KOPT-K1 (cell line): ENCODE measurements at regions not wholly inside any gene's neighbourhood (a gene's known extent, or its start where the extent isn't known, plus 50 kb on each side); places are given as distances from the start of the nearest gene placed in this dataset.

Experiments used
- H3K27ac ChIP-seq: fragments of 200-600 bp; sonication (generic); 2 replicates; pipeline ENCODE4 v1.5.1; 2016; ENCODE audit warnings: antibody characterized with exemption, mild to moderate bottlenecking, low read depth, low read length; ENCODE audit not compliant: poor library complexity, severe bottlenecking
- H3K36me3 ChIP-seq: fragments of 200-600 bp; sonication (generic); 2 replicates; pipeline ENCODE4 v1.5.1; 2017; ENCODE audit warnings: antibody characterized with exemption, mild to moderate bottlenecking, low read length, moderate library complexity; ENCODE audit not compliant: insufficient read depth
- H3K9me3 ChIP-seq: fragments of 200-600 bp; sonication (generic); 2 replicates; pipeline ENCODE4 v1.5.1; 2017; ENCODE audit warnings: antibody characterized with exemption, low read length, mild to moderate bottlenecking; ENCODE audit not compliant: insufficient read depth, poor library complexity, severe bottlenecking

GRCh38 chr10:29858702-29859267, 200.6 kb downstream of the JCAD start:
- H3K9me3 ChIP-seq = no peaks in the 10 kb centered on the region
- no peaks in the 10 kb centered on the region for H3K36me3 ChIP-seq
- H3K27ac ChIP-seq = no peak overlapping the region

DNA sequence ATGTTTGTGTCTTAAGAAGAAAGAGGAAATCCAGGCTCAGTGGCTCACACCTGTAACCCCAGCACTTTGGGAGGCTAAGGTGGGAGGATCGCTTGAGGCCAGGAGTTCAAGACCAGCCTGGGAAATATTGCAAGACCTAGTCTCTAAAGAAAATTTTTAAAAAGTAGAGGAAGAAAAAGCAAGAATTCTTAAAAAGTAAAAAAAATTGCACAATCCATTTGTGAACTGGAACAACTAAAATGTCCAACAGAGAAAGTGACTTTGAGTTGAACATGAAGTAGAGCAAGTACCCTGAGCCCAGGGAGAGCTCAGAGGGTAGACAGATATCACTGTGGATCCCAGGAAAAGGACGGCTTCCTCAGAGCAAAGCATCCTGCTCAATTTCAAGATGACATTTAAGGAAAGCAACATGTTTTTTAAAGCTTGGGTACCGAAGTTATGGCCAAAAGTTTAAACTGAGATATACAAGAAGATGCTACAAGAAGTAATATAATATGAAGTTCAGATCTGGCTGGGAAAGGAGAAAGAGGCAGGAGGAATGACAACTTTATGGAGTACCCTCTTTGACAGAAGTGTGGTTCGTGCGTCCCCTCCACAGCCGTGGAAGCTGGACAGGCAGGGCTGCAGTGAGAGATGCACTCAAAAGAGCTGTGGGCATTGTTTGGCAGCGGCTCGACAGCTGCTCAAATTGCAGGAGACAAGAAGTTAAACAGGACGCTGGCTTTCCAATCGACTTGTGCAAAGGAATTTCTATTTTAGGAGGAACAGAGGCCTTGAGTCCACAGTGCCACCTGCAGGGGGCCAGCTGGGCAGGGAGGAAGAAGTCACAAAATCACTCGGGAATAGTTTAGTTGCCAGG, 201.3 kb downstream of the JCAD start:
- Histone ChIP-seq H3K27ac (no peak overlapping the region), H3K9me3 (no peaks in the 10 kb centered on the region), H3K36me3 (no peaks in the 10 kb centered on the region)

DNA sequence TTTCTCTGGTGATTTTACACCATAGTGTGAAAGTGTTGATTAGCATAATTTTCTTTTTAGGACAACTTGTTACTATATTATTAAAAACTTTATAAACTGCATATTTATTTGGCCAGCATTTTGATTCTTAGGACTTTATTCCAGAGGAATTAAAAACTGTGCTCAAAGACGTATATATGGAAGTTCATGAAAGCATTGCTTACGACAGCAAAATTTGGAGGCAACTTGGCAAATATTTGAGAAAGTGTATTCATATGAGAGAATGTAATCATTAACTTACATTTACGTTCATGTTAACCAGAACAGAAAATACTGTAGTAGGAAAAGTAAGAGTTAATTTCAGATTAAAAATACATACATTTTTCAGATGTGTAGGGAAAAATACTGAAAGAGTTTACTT, 203.1 kb downstream of the JCAD start:
- no peaks in the 10 kb centered on the region for H3K36me3 ChIP-seq
- H3K27ac ChIP-seq = no peak overlapping the region
- H3K9me3 ChIP-seq = no peaks in the 10 kb centered on the region

- no peaks in the 10 kb centered on the region for H3K9me3 ChIP-seq
- no peaks in the 10 kb centered on the region for H3K36me3 ChIP-seq
- no peak overlapping the region for H3K27ac ChIP-seq
Measured at GRCh38 chr10:29853913-29854312, 205.5 kb downstream of the JCAD start.

GRCh38 chr10:29851241-29851640, 208.1 kb downstream of the JCAD start:
- Histone ChIP-seq H3K27ac (no peak overlapping the region), H3K36me3 (no peaks in the 10 kb centered on the region), H3K9me3 (no peaks in the 10 kb centered on the region)

DNA sequence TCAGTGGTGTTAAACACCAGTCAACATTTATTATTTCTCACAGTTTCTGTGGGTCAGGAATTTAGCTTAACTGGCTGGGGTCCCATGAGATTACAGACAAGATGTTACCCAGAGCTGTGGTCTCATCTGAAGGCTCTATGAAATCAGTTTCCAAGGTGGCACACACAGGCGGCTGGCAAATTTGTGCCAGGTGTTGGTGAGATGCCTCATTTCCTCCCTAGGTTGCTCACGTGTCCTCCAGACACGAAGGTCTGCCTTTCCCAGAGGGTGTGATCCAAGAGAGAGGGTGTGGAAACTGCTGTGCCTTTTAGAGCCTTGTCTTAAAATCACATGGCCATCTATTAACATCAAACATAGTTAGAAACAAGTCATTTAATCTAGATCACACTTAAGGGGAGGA, 209.0 kb downstream of the JCAD start:
- Histone ChIP-seq H3K27ac (no peak overlapping the region), H3K9me3 (no peaks in the 10 kb centered on the region), H3K36me3 (no peaks in the 10 kb centered on the region)

- Histone ChIP-seq H3K27ac (no peak overlapping the region), H3K9me3 (no peaks in the 10 kb centered on the region), H3K36me3 (no peaks in the 10 kb centered on the region)
Measured at GRCh38 chr10:29849886-29850285, 209.5 kb downstream of the JCAD start.

DNA sequence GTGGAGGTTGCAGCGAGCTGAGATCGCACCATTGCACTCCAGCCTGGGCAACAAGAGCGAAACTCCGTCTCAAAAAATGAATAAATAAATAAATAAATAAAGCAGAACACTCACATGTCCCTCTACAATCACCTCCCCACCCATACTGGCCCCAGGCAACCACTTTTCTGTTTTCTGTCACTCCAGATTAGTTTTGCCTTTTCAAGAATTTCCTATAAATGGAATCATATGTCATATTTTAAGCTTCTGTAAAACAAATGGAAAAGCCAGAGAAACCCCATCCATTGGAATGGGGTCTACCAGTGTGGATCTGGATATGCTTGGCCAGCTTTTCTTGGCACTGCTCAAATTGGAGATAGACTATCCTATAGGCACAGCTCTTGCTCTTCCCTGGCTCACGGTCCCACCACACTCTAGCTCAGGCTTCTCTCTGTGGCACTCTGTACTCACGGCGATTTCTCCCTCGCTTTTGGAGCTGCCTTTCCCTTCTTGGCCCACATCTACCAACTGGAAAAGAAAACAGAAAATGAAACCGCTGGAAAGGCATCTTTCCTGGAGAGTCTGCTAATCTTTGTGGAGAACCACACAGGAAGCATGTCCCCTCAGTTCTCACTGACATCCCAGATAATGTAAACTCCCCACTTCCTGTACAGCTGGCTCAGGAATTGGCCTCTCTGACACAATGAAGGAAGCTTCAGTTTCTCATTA, 210.1 kb downstream of the JCAD start:
- Histone ChIP-seq H3K36me3 (no peaks in the 10 kb centered on the region), H3K27ac (no peak overlapping the region), H3K9me3 (no peaks in the 10 kb centered on the region)

- H3K9me3 ChIP-seq = no peaks in the 10 kb centered on the region
- H3K36me3 ChIP-seq = no peaks in the 10 kb centered on the region
- H3K27ac ChIP-seq = no peak overlapping the region
Measured at GRCh38 chr10:29846881-29847280, 212.1 kb upstream of the SVIL start.

GRCh38 chr10:29845166-29845565, 210.4 kb upstream of the SVIL start:
- H3K9me3 ChIP-seq = no peaks in the 10 kb centered on the region
- H3K36me3 ChIP-seq = no peaks in the 10 kb centered on the region

DNA sequence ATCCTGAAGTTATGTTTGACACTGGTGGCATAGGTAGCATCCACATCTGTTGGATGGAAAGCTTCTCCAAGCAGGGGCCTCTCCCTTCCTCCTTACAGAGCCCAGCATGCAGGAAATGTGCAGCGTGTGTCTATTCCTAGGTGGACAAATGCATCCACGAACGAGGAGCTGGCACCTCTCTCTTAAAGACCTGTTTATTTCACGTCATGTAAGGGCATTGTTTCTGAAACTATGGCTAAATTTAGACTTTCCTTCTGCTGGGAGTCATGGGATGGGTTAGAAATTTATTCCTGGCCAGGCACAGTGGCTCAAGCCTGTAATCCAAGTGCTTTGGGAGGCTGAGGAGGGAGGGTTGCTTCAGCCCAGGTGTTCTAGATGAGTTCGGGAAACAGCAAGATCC, 208.4 kb upstream of the SVIL start:
- Histone ChIP-seq H3K9me3 (no peaks in the 10 kb centered on the region), H3K27ac (no peak overlapping the region), H3K36me3 (no peaks in the 10 kb centered on the region)

More at GRCh38 chr10:29845166-29845565, 210.4 kb upstream of the SVIL start:
- H3K27ac ChIP-seq = no peak overlapping the region

GRCh38 chr10:29841724-29842649, 207.2 kb upstream of the SVIL start:
- Histone ChIP-seq H3K9me3 (no peaks in the 10 kb centered on the region), H3K36me3 (no peaks in the 10 kb centered on the region), H3K27ac (no peak overlapping the region)

DNA sequence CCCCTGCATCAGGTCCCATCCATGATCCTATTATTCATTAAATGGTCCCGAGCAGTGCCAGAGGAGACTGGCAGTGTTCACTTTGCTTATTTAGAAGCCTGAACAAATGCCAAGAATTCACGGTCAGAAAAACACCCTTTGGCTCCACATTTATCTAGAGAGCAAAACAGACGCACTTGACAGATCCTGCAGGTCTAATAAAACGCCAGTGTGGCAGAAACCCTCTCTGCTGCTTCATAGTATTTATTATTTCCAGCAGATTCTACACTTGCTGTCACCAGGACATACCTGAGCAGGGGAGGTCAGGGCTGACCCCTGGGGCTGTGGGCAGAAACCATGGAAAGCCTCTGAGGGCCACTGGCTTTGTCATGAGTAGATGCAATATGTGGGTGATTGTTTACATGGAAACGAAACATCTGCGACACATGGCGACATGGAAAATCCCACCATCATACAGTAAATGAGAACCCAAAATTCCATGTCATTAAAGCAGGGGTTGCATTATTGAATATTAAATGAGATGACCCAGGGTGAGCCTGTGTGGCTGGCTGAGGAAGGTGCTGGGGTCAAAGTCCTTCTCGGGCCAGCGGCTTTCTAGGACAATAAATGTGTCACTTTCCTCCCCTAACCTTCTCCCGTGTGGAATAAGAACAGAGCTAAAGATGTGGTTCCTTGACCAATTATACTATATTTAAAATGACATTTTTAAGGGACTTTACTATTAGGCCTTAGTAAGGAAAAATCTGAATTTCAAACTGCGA, 205.9 kb upstream of the SVIL start:
- Histone ChIP-seq H3K36me3 (no peaks in the 10 kb centered on the region), H3K27ac (no peak overlapping the region), H3K9me3 (no peaks in the 10 kb centered on the region)

DNA sequence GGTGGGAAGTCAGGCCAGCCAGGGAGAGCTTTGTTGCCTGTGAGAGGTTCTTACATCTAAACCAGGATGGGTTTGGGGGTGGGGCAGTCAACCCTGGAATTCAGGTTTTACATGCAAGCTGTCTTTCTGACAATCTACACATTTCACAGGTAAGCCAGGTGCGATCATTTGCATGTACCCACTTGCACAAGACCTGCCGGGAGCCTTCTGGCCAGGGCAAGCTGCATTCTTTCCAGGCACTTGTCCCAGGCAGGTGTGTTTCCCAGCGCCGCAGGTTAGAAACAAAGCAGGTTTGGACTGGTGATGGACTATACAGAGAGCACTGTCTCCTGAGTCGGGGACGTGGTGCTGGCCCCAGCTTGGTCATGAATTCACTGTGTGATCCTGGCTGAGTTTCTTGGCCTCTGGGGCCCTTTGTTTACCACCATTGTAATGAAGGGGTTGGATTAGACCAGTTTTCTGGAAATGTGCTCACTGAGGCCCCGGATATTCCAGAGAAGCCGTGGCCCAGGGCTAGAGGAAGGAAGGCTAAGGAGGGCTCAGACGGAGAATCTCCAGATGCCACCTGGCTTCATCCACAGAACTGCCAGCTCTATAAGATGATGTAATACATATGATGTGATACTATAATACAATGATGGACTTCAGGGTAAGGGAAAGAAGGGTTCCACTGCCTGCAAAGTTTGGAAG, 205.2 kb upstream of the SVIL start:
- H3K9me3 ChIP-seq = no peaks in the 10 kb centered on the region
- H3K27ac ChIP-seq = no peak overlapping the region
- H3K36me3 ChIP-seq = no peaks in the 10 kb centered on the region
